H1 (cell line): ENCODE measurements at regions not wholly inside any gene's neighbourhood (a gene's known extent, or its start where the extent isn't known, plus 50 kb on each side); places are given as distances from the start of the nearest gene placed in this dataset.

Experiments used
- CTCF ChIA-PET: fragments of 300-600 bp; sonication (Branson Sonifier 250); formaldehyde crosslinking; loops from one replicate; lab custom pipeline; 2021; ENCODE audit not compliant: partially characterized antibody; lab: Charles Lee
- POLR2A ChIA-PET: fragments of 300-600 bp; sonication (Branson Sonifier 250); formaldehyde crosslinking; loops from one replicate; lab custom pipeline; 2021; ENCODE audit warnings: inconsistent platforms; ENCODE audit not compliant: partially characterized antibody; lab: Charles Lee
- DNase-seq, 2 experiments: peaks; one replicate each; pipeline versions ENCODE4 v3.0.0 to v3.0.0-alpha.2; 2010 to 2022; ENCODE audit warnings: low spot score in 2 of 2, low read depth in 1 of 2, mixed read lengths in 1 of 2
- FAIRE-seq: peaks from 2 replicates; lab custom pipeline; 2011; peaks lifted over from hg19 to GRCh38; lab: Jason Lieb, UNC
- H2AFZ ChIP-seq: 2 replicates; pipeline ENCODE4 v1.8.1; 2012; ENCODE audit warnings: low read length, inconsistent platforms
- H2AK5ac ChIP-seq: 2 replicates; pipeline ENCODE4 v1.6.1; 2013; ENCODE audit warnings: low read depth, low read length
- H2BK120ac ChIP-seq: replicated peaks from 2 replicates; pipeline ENCODE3; 2013; ENCODE audit warnings: low read depth, low read length, inconsistent platforms
- H2BK12ac ChIP-seq: 2 replicates; pipeline ENCODE4 v1.6.1; 2013; ENCODE audit warnings: low read depth, low read length
- H2BK15ac ChIP-seq: 2 replicates; pipeline ENCODE4 v1.6.1; 2013; ENCODE audit warnings: low read length
- H2BK20ac ChIP-seq: 2 replicates; pipeline ENCODE4 v1.6.1; 2013; ENCODE audit warnings: low read length
- H2BK5ac ChIP-seq: 2 replicates; pipeline ENCODE4 v1.6.1; 2013; ENCODE audit warnings: low read depth, low read length
- H3K14ac ChIP-seq: 2 replicates; pipeline ENCODE4 v1.6.1; 2013; ENCODE audit warnings: inconsistent platforms; ENCODE audit not compliant: insufficient read length
- H3K18ac ChIP-seq: 2 replicates; pipeline ENCODE4 v1.6.1; 2013; ENCODE audit warnings: low read length; ENCODE audit errors: extremely low read depth
- H3K23ac ChIP-seq: 2 replicates; pipeline ENCODE4 v1.6.1; 2013; ENCODE audit warnings: inconsistent platforms; ENCODE audit not compliant: insufficient read length
- H3K23me2 ChIP-seq: 2 replicates; pipeline ENCODE4 v1.6.1; 2013; ENCODE audit warnings: low read depth, low read length
- H3K27ac ChIP-seq: 2 replicates; pipeline ENCODE4 v1.6.1; 2011; ENCODE audit warnings: low read depth, low read length, inconsistent platforms
- H3K27me3 ChIP-seq, 4 experiments: replicated peaks in 1 of 4; 1 replicate in 1 of 4; 2 replicates in 3 of 4; pipeline versions ENCODE4 v1.6.1 to v1.8.1; 2011 to 2013; ENCODE audit warnings: low read length in 3 of 4, mild to moderate bottlenecking in 3 of 4, inconsistent platforms in 2 of 4, mixed read lengths in 2 of 4, moderate library complexity in 1 of 4; ENCODE audit not compliant: control insufficient read depth in 3 of 4, insufficient read depth in 3 of 4; ENCODE audit errors: extremely low read depth in 1 of 4
- H3K36me3 ChIP-seq, 4 experiments: 2 replicates each; pipeline versions ENCODE4 v1.6.1 to v1.8.1; 2011 to 2013; ENCODE audit warnings: mild to moderate bottlenecking in 4 of 4, low read length in 3 of 4, moderate library complexity in 2 of 4, control low read depth in 1 of 4, inconsistent platforms in 1 of 4; ENCODE audit not compliant: insufficient read depth in 4 of 4, control insufficient read depth in 2 of 4
- H3K4ac ChIP-seq: replicated peaks from 2 replicates; pipeline ENCODE3; 2013; ENCODE audit warnings: low read length, low read depth, mixed read lengths, inconsistent platforms; ENCODE audit not compliant: insufficient read length
- H3K4me1 ChIP-seq, 4 experiments: replicated peaks in 1 of 4; 1 replicate in 1 of 4; 2 replicates in 3 of 4; pipeline versions ENCODE4 v1.6.1 to v1.8.1; 2011 to 2013; ENCODE audit warnings: low read length in 3 of 4, inconsistent platforms in 2 of 4, mixed read lengths in 1 of 4; ENCODE audit not compliant: insufficient read depth in 4 of 4, control insufficient read depth in 3 of 4
- H3K4me2 ChIP-seq, 2 experiments: 2 replicates each; pipeline versions ENCODE4 v1.6.1 to v1.8.1; 2011 to 2013; ENCODE audit warnings: low read depth in 2 of 2, low read length in 2 of 2, control low read depth in 1 of 2, inconsistent platforms in 1 of 2, mild to moderate bottlenecking in 1 of 2; ENCODE audit not compliant: insufficient read depth in 1 of 2
- H3K4me3 ChIP-seq, 4 experiments: fragments of 200-600, 300-600 bp in 1 of 4; sonication (generic), shearing (Covaris generic), sonication (Bioruptor Twin) in 1 of 4; 2 replicates each; pipeline versions ENCODE4 v1.5.1 to v1.8.1; 2011 to 2016; ENCODE audit warnings: low read length in 4 of 4, low read depth in 3 of 4, control low read depth in 2 of 4, inconsistent platforms in 2 of 4, mild to moderate bottlenecking in 2 of 4, mixed read lengths in 1 of 4, moderate library complexity in 1 of 4; ENCODE audit not compliant: insufficient read depth in 2 of 4; ENCODE audit errors: extremely low read depth in 1 of 4
- H3K56ac ChIP-seq: replicated peaks from 2 replicates; pipeline ENCODE3; 2013; ENCODE audit warnings: low read depth, mild to moderate bottlenecking, mixed read lengths, low read length, inconsistent platforms; ENCODE audit not compliant: insufficient read length
- H3K79me1 ChIP-seq: 2 replicates; pipeline ENCODE4 v1.6.1; 2013; ENCODE audit warnings: low read depth, low read length, control low read depth
- H3K79me2 ChIP-seq, 2 experiments: 2 replicates each; pipeline versions ENCODE4 v1.6.1 to v1.8.1; 2012 to 2013; ENCODE audit warnings: low read length in 2 of 2, mild to moderate bottlenecking in 2 of 2, inconsistent platforms in 1 of 2; ENCODE audit not compliant: insufficient read depth in 2 of 2, control insufficient read depth in 1 of 2
- H3K9ac ChIP-seq, 4 experiments: replicated peaks in 1 of 4; 1 replicate in 1 of 4; 2 replicates in 3 of 4; pipeline versions ENCODE4 v1.6.1 to v1.8.1; 2011 to 2013; ENCODE audit warnings: low read depth in 3 of 4, low read length in 3 of 4, control low read depth in 2 of 4, mild to moderate bottlenecking in 2 of 4, moderate library complexity in 2 of 4, inconsistent platforms in 1 of 4; ENCODE audit errors: extremely low read depth in 1 of 4
- H3K9me3 ChIP-seq, 2 experiments: 2 replicates each; pipeline versions ENCODE4 v1.6.1 to v1.8.1; 2012 to 2013; ENCODE audit warnings: mild to moderate bottlenecking in 2 of 2, moderate library complexity in 2 of 2, control low read depth in 1 of 2, inconsistent platforms in 1 of 2, low read depth in 1 of 2, low read length in 1 of 2, mixed read lengths in 1 of 2; ENCODE audit not compliant: insufficient read depth in 2 of 2
- H4K20me1 ChIP-seq, 2 experiments: replicated peaks in 1 of 2; 2 replicates each; pipeline versions ENCODE3 to v1.8.1; 2011 to 2013; ENCODE audit warnings: inconsistent platforms in 2 of 2, low read length in 2 of 2, mild to moderate bottlenecking in 1 of 2; ENCODE audit not compliant: insufficient read depth in 2 of 2, control insufficient read depth in 1 of 2
- H4K5ac ChIP-seq: 2 replicates; pipeline ENCODE4 v1.6.1; 2013; ENCODE audit warnings: low read length, low read depth, mixed read lengths, inconsistent platforms; ENCODE audit not compliant: insufficient read length
- H4K8ac ChIP-seq: 2 replicates; pipeline ENCODE4 v1.8.0; 2013; ENCODE audit warnings: mild to moderate bottlenecking, moderate library complexity, low read length, inconsistent platforms; ENCODE audit not compliant: insufficient read depth; ENCODE audit errors: extremely low read depth
- H4K91ac ChIP-seq: replicated peaks from 2 replicates; pipeline ENCODE3; 2013; ENCODE audit warnings: low read length, mixed read lengths, inconsistent platforms; ENCODE audit not compliant: insufficient read length
- CBX5 ChIP-seq: fragments of 300-800, 300-1000 bp; sonication (generic); IDR thresholded peaks from 2 replicates; pipeline ENCODE4 v1.7.1; 2016; ENCODE audit warnings: antibody characterized with exemption, low read length, low read depth
- CTBP2 ChIP-seq: IDR thresholded peaks from 2 replicates; pipeline ENCODE4 v1.7.0; 2011; ENCODE audit warnings: borderline replicate concordance, mild to moderate bottlenecking, moderate library complexity, mixed read lengths, low read length; ENCODE audit not compliant: insufficient read depth, insufficient read length
- NRF1 ChIP-seq: IDR thresholded peaks from 2 replicates; pipeline ENCODE4 v1.6.1; 2011; ENCODE audit warnings: mild to moderate bottlenecking, low read depth, low read length, improper control_type of control experiment
- RAD21 ChIP-seq, 2 experiments: IDR thresholded peaks in 1 of 2; conservative IDR thresholded peaks in 1 of 2; 2 replicates each; pipeline ENCODE4 v1.6.1; 2011; ENCODE audit warnings: low read depth in 2 of 2, low read length in 2 of 2, improper control_type of control experiment in 1 of 2, inconsistent platforms in 1 of 2, mild to moderate bottlenecking in 1 of 2, moderate library complexity in 1 of 2
- RNF2 ChIP-seq: fragments of 200-900, 300-1000 bp; sonication (generic); IDR thresholded peaks from 2 replicates; pipeline ENCODE4 v1.7.1; 2016; ENCODE audit warnings: borderline replicate concordance, low read depth, mild to moderate bottlenecking, antibody characterized with exemption, low read length; ENCODE audit not compliant: poor library complexity, severe bottlenecking; ENCODE audit errors: missing control alignments
- SIRT6 ChIP-seq: IDR thresholded peaks from one replicate; pipeline ENCODE4 v1.7.1; 2012; ENCODE audit warnings: low read length, inconsistent platforms
- SP1 ChIP-seq: IDR thresholded peaks from 2 replicates; pipeline ENCODE4 v1.6.1; 2011; ENCODE audit warnings: low read depth, low read length
- SP4 ChIP-seq: IDR thresholded peaks from 2 replicates; pipeline ENCODE4 v1.6.1; 2012; ENCODE audit warnings: low read length, inconsistent platforms

- H4K91ac ChIP-seq, result no peak overlapping the region
- H3K27ac ChIP-seq, result no peak overlapping the region
- H3K36me3 ChIP-seq, result no peaks in the 10 kb centered on the region
- no peak overlapping the region for H2BK15ac ChIP-seq
- no peak overlapping the region for H3K23ac ChIP-seq
- CTCF ChIA-PET, result interaction anchor here (0.6 to 1.8 kb wide), 4 partner anchors 13 to 159 kb away, joined by 3 to 6 read pairs (median 3); no protein-coding TSS in a partner anchor
- no peak overlapping the region for H4K5ac ChIP-seq
- no peak overlapping the region for H2BK5ac ChIP-seq
- H3K27me3 ChIP-seq, result no peaks in the 10 kb centered on the region
- no peak overlapping the region for H2BK12ac ChIP-seq
- no peak for FAIRE-seq
- no peaks in the 10 kb centered on the region for H3K23me2 ChIP-seq
- H3K4ac ChIP-seq, result no peak overlapping the region
- H2AFZ ChIP-seq, result no peak overlapping the region
- no peaks in the 10 kb centered on the region for H3K79me2 ChIP-seq
- H3K18ac ChIP-seq, result no peak overlapping the region
- H4K20me1 ChIP-seq, result no peaks in the 10 kb centered on the region
- TF ChIP-seq CTBP2, result no peak
- no peak for TF ChIP-seq RNF2
- TF ChIP-seq SIRT6, result no peak
- TF ChIP-seq SP1, result no peak
- no peak for TF ChIP-seq CBX5
- TF ChIP-seq NRF1, result no peak
- no peak for TF ChIP-seq SP4
- no peak for TF ChIP-seq RAD21 (IDR thresholded peaks at IDR 0.05 in 1 of 2, conservative IDR thresholded peaks at IDR 0.05 in 1 of 2; ENCODE audit: low read depth in 2 of 2, low read length in 2 of 2)
- H3K4me1 ChIP-seq, result no peaks in the 10 kb centered on the region
- POLR2A ChIA-PET, result no interaction called here
- no peak overlapping the region for H3K14ac ChIP-seq
- no peak overlapping the region for H2AK5ac ChIP-seq
- H2BK20ac ChIP-seq, result no peak overlapping the region
- H3K9ac ChIP-seq, result no peak overlapping the region
- no peak for DNase-seq
- H3K79me1 ChIP-seq, result no peaks in the 10 kb centered on the region
- H4K8ac ChIP-seq, result no peak overlapping the region
- no peak overlapping the region for H3K4me2 ChIP-seq
- H3K56ac ChIP-seq, result no peak overlapping the region
- H3K9me3 ChIP-seq, result no peaks in the 10 kb centered on the region
- H2BK120ac ChIP-seq, result no peak overlapping the region
- H3K4me3 ChIP-seq, result no peak overlapping the region
Measured at GRCh38 chr3:59192473-59192872, 142.6 kb upstream of the CFAP20DC start.
